ENCODE measurements at regions not wholly inside any gene's neighbourhood (a gene's known extent, or its start where the extent isn't known, plus 50 kb on each side); places are given as distances from the start of the nearest gene placed in this dataset.
A peak's percentile ranks its signal among the peaks of the same experiment; 100 is the strongest.

DNA sequence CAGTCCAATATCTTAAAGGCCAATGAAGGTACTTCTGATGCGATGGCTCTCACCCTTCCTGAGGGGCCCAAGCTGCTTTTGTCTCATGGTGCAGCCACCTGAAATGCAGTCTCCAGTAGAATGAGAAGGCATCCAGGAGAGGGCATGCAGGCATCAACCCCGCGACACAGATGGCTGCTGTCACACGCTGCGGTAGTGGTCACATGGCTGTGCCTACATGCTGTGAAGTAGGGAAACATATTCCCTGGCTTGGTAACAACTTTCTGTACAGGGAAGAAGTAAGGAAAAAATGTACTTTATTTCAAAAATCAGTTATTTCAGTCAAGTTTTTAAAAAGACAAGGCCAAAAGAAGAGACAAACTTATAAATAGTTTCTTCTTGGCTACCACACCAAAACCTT is 139.9 kb downstream of the TRIML1 start:
- Mint-ChIP-seq H3K27me3 (peaks cover 18% of the 10 kb centered on the region), H3K36me3 (ENCODE audit: insufficient read depth) (no peaks in the 10 kb centered on the region), H3K4me3 (ENCODE audit: low read depth) (no peak overlapping the region), H3K27ac (no peak overlapping the region), H3K9me3 (ENCODE audit: low read depth) (no peaks in the 10 kb centered on the region), H3K4me1 (ENCODE audit: low read depth) (peaks cover 2% of the 10 kb centered on the region)
- DNase-seq (ENCODE audit: low spot score, unreplicated experiment), result no peak
- no peak for TF ChIP-seq CTCF (IDR thresholded peaks at IDR 0.05; ENCODE audit: unreplicated experiment)

GRCh38 chr4:188282471-188283232 is 143.4 kb downstream of the TRIML1 start:
- H3K27me3 Mint-ChIP-seq, result peaks cover 18% of the 10 kb centered on the region
- no peaks in the 10 kb centered on the region for H3K9me3 Mint-ChIP-seq (ENCODE audit: low read depth)
- peak; percentile 25 for DNase-seq (ENCODE audit: low spot score, unreplicated experiment)
- H3K4me1 Mint-ChIP-seq (ENCODE audit: low read depth), result peaks cover 2% of the 10 kb centered on the region
- H3K27ac Mint-ChIP-seq, result no peak overlapping the region
- no peak for TF ChIP-seq CTCF (IDR thresholded peaks at IDR 0.05; ENCODE audit: unreplicated experiment)
- no peaks in the 10 kb centered on the region for H3K36me3 Mint-ChIP-seq (ENCODE audit: insufficient read depth)
- H3K4me3 Mint-ChIP-seq (ENCODE audit: low read depth), result peak overlapping the region; percentile 44

DNA sequence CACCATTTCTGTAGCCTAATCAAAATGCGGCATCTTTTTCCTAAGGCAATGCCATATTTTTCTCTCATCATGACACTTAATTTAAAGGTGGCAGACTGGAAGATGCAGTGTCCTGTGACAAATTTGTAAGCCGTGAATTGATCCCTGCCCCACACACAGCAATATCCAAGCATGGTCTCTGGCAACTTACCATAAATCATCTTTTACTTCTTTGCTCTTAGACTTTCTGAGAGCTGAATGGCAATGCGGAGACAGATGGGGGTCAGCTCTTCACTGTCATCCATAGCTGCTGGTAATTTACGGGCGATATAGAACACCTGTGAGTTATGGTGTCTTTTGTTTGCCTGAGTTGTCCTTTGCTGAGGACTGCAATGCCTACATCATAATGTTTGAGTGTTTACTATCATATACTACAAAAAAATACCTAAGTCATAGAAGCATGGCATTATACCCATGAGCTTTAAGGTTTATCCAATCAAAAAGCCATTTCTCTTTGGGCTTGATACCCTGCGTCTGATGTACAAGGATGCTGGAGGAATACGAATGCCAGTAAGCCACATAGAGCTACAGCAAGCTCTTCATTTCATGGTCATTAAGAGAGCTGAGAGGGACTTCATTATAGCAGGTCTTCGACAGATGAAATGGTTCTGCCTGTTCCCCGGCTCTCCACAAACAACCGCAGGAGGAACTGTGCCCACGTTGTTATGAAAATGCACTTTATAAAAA is 148.1 kb downstream of the TRIML1 start:
- Mint-ChIP-seq H3K9me3 (ENCODE audit: low read depth) (no peaks in the 10 kb centered on the region), H3K4me3 (ENCODE audit: low read depth) (no peak overlapping the region), H3K27me3 (peaks cover 11% of the 10 kb centered on the region), H3K4me1 (ENCODE audit: low read depth) (peaks cover 6% of the 10 kb centered on the region), H3K36me3 (ENCODE audit: insufficient read depth) (no peaks in the 10 kb centered on the region), H3K27ac (no peak overlapping the region)
- no peak for TF ChIP-seq CTCF (IDR thresholded peaks at IDR 0.05; ENCODE audit: unreplicated experiment)
- DNase-seq (ENCODE audit: low spot score, unreplicated experiment), result no peak

GRCh38 chr4:188289531-188290125 is 150.4 kb downstream of the TRIML1 start:
- Mint-ChIP-seq H3K9me3 (ENCODE audit: low read depth) (no peaks in the 10 kb centered on the region), H3K4me1 (ENCODE audit: low read depth) (peaks cover 4% of the 10 kb centered on the region), H3K4me3 (ENCODE audit: low read depth) (no peak overlapping the region), H3K27me3 (no peaks in the 10 kb centered on the region), H3K27ac (no peak overlapping the region), H3K36me3 (ENCODE audit: insufficient read depth) (no peaks in the 10 kb centered on the region)
- TF ChIP-seq CTCF (IDR thresholded peaks at IDR 0.05; ENCODE audit: unreplicated experiment), result no peak
- no peak for DNase-seq (ENCODE audit: low spot score, unreplicated experiment)

GRCh38 chr4:188295899-188296298 is 156.7 kb downstream of the TRIML1 start:
- H3K36me3 Mint-ChIP-seq (ENCODE audit: insufficient read depth), result no peaks in the 10 kb centered on the region
- DNase-seq (ENCODE audit: low spot score, unreplicated experiment), result no peak
- H3K27me3 Mint-ChIP-seq, result peaks cover 12% of the 10 kb centered on the region
- H3K27ac Mint-ChIP-seq, result no peak overlapping the region
- TF ChIP-seq CTCF (IDR thresholded peaks at IDR 0.05; ENCODE audit: unreplicated experiment), result no peak
- H3K4me1 Mint-ChIP-seq (ENCODE audit: low read depth), result peaks cover 15% of the 10 kb centered on the region
- H3K4me3 Mint-ChIP-seq (ENCODE audit: low read depth), result no peak overlapping the region
- H3K9me3 Mint-ChIP-seq (ENCODE audit: low read depth), result no peaks in the 10 kb centered on the region
